Activated T-cell treated with anti-CD3 and anti-CD28 coated beads, Interleukin-2, amount 50 U/mL, for 4 hours (primary cell): ENCODE measurements at regions not wholly inside any gene's neighbourhood (a gene's known extent, or its start where the extent isn't known, plus 50 kb on each side); places are given as distances from the start of the nearest gene placed in this dataset.

Source experiments
- ATAC-seq, 2 donors: fragments of 200-7000 bp; cut with Tn5 transposase; one replicate each; pipeline ENCODE4 v1.10.0; 2021
- DNase-seq: peaks from one replicate; pipeline ENCODE4 v3.0.0-alpha.2; 2020
- H3K27me3 Mint-ChIP-seq: one replicate; pipeline ENCODE4 v1.8.0; 2021; ENCODE audit warnings: low read depth, mixed read lengths
- H3K36me3 Mint-ChIP-seq: one replicate; pipeline ENCODE4 v1.8.0; 2022; ENCODE audit warnings: mixed read lengths; ENCODE audit not compliant: insufficient read depth
- H3K4me1 Mint-ChIP-seq: one replicate; pipeline ENCODE4 v1.8.0; 2021; ENCODE audit warnings: low read depth, mixed read lengths
- H3K4me3 Mint-ChIP-seq: one replicate; pipeline ENCODE4 v1.8.0; 2021; ENCODE audit warnings: mild to moderate bottlenecking, moderate library complexity, mixed read lengths
- H3K9me3 Mint-ChIP-seq: one replicate; pipeline ENCODE4 v1.8.0; 2021; ENCODE audit warnings: mixed read lengths

DNA sequence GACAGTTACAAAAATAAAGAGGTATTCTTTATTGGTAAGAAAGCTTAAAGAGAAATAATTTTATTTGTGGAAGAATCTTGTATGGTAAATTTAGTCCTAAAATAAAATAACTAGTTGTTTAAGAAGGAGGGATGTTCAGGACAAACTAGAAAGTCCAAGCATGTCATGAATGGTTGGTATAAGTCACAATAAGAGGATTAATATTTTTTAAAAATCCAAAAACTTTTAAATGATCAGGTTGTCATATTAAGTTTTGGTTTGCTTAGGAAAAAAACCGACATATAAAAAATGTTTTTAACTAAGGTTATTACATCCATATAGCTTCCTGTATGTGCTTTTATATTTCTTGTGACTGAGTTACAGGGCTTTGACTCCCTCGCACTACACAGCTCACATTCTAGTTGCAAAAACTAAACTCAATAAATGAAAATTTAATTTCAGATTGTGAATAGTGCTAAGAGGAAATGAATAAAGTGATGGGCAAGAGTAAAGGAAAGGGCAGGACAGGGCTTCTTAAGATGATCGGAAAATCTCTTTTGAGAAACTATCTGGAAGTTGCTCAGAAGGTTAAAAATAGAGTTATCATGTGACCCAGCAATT is 80.7 kb upstream of the METAP2 start:
- ATAC-seq (no peak), DNase-seq (no peak)
- no peaks in the 10 kb centered on the region for H3K36me3 Mint-ChIP-seq
- H3K4me1 Mint-ChIP-seq: peaks cover 7% of the 10 kb centered on the region
- H3K4me3 Mint-ChIP-seq: no peak overlapping the region
- peaks cover 16% of the 10 kb centered on the region for H3K27me3 Mint-ChIP-seq
- H3K9me3 Mint-ChIP-seq: peaks cover 5% of the 10 kb centered on the region

DNA sequence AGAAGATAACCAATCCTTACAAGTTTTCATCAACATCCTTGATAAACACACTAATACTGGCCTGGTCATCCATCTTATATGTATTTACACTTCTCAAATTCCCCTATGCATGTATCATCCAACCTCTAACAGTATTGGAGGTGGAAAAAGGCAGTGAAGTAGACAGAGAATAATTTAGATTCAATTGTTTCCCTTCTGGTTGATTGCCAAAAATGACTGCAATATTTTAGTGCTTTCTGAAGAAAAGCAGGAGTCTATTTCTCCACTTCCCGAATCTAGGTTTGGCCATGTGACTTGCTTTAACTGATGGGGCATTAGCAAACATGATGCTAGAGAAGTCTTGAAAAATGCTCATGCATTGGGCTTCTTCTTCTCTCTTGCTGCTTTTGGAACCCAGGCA is 78.3 kb upstream of the METAP2 start:
- Mint-ChIP-seq H3K27me3 (peaks cover 17% of the 10 kb centered on the region), H3K4me1 (peaks cover 7% of the 10 kb centered on the region), H3K9me3 (peaks cover 5% of the 10 kb centered on the region), H3K36me3 (no peaks in the 10 kb centered on the region), H3K4me3 (no peak overlapping the region)
- no peak for ATAC-seq
- no peak for DNase-seq

DNA sequence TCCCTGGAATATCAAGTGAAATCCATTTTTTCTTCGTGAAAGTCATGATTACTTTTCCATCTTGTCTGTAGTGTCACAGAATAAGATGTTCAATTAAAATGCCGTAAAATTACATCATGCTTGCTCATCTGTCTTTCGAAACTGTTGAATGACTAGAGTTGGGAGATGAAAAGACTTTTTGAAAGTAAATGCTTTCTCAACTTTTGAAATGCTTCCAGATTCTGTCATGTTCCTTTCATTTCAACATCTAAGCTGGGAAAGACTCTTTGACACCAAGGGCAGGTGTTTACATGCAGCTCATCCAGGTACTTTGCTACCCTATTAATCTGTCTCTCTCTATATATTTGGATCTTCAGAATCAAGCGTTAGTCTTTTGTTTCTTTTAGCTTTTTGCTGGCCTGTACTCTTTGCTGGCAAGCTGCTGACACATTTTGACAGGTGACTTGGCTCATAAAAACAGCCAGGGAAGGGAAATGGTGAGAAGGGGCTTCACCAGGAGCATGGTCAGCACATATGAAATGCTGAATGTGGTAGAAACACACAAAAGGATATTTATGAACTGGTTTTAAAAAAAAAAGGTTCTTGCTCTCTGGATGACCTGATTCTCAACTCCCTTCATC is 77.0 kb upstream of the METAP2 start:
- peaks cover 17% of the 10 kb centered on the region for H3K27me3 Mint-ChIP-seq

DNA sequence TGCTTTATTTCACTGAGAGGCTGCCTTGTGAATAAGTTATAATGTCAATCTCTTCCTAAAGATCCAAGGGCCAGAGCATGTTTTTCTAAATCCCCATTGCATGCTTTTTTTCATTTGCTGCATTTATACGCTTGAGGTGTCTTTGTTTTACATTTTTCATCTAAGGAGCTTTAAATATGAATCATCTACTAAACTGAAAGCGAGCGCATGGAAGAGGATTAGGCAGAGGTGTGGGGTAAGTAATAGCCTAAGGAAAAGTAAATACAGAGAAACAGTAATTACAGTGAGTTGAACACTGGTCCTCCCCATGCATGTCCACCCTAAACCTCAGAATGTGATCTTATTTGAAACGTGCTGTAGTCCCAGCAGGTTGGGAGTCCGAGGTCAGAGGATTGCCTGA is 76.4 kb upstream of the METAP2 start:
- Mint-ChIP-seq H3K4me3 (no peak overlapping the region), H3K9me3 (peaks cover 5% of the 10 kb centered on the region), H3K27me3 (peaks cover 17% of the 10 kb centered on the region), H3K36me3 (no peaks in the 10 kb centered on the region), H3K4me1 (peaks cover 7% of the 10 kb centered on the region)
- DNase-seq (no peak), ATAC-seq (no peak)

More for the DNA sequence above, 77.0 kb upstream of the METAP2 start:
- H3K36me3 Mint-ChIP-seq: no peaks in the 10 kb centered on the region
- peaks cover 5% of the 10 kb centered on the region for H3K9me3 Mint-ChIP-seq
- peaks cover 7% of the 10 kb centered on the region for H3K4me1 Mint-ChIP-seq
- DNase-seq (no peak), ATAC-seq (peak; percentile 82 to 85)
- H3K4me3 Mint-ChIP-seq: no peak overlapping the region

DNA sequence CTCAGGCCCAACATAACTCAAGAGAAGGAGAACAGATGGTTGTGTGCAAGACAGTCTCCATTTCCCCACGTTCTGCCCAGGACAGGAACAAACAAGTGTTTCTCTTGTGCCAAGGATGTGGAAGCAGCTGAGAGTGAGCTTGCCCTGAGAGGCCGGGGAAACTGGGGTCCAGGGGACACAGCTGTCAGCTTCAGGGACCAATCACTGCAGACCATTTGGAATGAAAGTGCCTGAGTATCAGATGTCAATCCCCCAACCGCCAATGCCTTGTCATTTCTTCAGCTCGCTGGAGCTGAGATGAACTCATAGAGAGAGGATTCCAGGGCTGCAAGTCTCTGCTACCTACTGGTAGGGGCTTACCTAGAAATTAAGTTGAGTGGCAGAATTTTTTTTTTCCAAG is 71.9 kb upstream of the METAP2 start:
- H3K9me3 Mint-ChIP-seq: no peaks in the 10 kb centered on the region
- DNase-seq: no peak
- H3K27me3 Mint-ChIP-seq: peaks cover 11% of the 10 kb centered on the region
- no peak for ATAC-seq
- H3K4me3 Mint-ChIP-seq: no peak overlapping the region
- peaks cover under 1% of the 10 kb centered on the region for H3K4me1 Mint-ChIP-seq
- no peaks in the 10 kb centered on the region for H3K36me3 Mint-ChIP-seq

DNA sequence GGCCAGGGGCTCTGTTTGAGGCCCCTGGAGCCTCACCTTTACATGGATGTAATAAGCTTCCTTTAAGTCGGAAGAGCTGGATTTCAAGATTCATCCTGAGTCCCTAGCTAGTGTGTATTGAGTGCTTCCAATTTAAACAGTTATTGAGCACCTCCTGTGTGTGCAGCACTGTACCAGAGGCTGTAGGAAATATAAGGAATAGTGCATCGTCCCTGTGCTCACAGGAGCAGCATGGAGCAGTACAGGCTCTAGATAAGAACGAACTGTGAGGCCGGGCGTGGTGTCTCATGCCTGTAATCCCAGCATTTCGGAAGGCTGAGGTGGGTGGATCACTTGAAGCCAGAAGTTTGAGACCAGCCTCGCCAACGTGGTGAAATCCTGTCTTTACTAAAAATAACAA is 65.8 kb upstream of the METAP2 start:
- no peaks in the 10 kb centered on the region for H3K9me3 Mint-ChIP-seq
- no peak overlapping the region for H3K4me3 Mint-ChIP-seq
- DNase-seq (no peak), ATAC-seq (no peak)
- H3K27me3 Mint-ChIP-seq: peaks cover 2% of the 10 kb centered on the region
- no peaks in the 10 kb centered on the region for H3K36me3 Mint-ChIP-seq
- H3K4me1 Mint-ChIP-seq: no peaks in the 10 kb centered on the region

DNA sequence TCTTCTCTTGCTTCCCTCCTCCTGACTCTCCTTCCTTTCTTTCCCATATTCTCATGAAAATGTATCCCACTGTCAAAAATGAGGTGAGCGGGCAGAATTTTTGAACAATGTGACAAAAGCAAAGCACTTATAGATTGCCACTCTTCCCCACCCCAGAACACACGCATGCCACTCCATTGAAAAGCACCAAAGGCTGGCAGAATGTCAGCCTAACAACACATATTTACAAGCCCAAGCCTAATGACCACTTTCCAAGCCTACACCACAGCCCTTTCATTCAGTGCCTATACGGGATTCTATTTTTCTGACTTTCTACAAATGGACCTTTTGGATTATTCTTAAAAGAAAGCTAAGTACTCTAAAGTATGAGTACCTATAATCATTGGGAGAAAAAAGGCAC is 62.9 kb upstream of the METAP2 start:
- ATAC-seq: no peak
- Mint-ChIP-seq H3K9me3 (no peaks in the 10 kb centered on the region), H3K27me3 (peaks cover 2% of the 10 kb centered on the region), H3K36me3 (no peaks in the 10 kb centered on the region), H3K4me3 (no peak overlapping the region), H3K4me1 (no peaks in the 10 kb centered on the region)
- no peak for DNase-seq

DNA sequence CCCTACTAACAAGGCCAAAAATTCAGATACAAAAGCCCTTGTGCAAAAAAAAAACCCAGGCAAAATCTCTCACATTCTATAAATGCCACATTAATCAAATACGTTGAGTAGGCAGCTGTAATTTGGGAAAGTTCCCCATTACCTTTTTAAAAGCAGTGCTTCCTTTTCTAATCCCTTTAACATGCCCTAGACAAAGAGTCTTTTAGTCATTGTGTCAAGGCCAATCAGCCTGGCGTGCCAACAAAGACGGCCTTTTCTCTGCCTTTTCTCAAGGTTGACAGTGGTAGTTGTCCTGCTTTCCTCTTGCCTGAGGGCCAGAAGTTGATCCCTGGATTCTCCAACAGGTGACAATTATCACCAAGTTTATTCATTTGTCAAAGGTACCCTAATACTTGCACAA is 62.5 kb upstream of the METAP2 start:
- no peak for DNase-seq
- ATAC-seq: no peak
- peaks cover 2% of the 10 kb centered on the region for H3K27me3 Mint-ChIP-seq
- H3K36me3 Mint-ChIP-seq: no peaks in the 10 kb centered on the region
- no peak overlapping the region for H3K4me3 Mint-ChIP-seq
- H3K9me3 Mint-ChIP-seq: no peaks in the 10 kb centered on the region
- no peaks in the 10 kb centered on the region for H3K4me1 Mint-ChIP-seq

DNA sequence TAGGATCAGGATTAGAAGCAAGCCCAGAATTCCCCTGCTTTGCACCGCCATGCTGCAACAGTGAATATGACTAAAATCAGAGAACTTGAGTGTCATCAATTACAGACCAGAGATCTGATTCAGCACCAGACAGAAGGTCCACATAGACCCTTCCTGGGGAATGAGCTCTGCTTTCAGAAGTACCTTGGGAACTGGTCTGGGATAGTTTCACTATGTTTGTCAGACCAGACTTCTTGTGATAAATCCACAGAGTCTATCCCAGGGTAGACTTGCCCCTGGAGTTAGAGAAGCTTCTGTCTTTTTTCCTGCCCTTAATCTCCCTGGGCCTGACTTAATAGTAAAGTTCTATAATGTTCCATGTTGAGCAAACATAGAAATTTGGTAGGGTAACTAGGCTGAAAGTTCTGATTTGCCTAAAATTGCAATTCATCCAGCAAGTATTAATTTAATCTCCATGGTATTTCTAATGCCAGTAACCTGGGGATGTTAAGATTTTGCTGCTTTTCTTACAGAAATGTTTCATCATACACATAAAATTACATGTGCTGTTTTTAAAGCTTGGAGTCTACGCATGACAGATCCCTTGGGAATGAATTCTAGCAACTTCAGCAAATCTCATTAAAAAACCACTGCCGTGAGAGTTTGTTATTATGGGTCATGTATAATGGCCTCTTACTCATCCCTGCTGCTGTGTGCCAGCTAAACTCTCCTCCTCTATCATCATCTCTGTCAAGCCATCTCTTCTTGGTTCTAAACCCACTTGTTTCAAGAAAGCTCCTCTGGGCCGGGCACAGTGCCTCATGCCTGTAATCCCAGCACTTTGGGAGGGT is 61.3 kb upstream of the METAP2 start:
- DNase-seq (no peak), ATAC-seq (no peak)
- no peaks in the 10 kb centered on the region for H3K36me3 Mint-ChIP-seq
- peaks cover 2% of the 10 kb centered on the region for H3K27me3 Mint-ChIP-seq
- H3K4me1 Mint-ChIP-seq: no peaks in the 10 kb centered on the region
- H3K4me3 Mint-ChIP-seq: no peak overlapping the region
- H3K9me3 Mint-ChIP-seq: no peaks in the 10 kb centered on the region

DNA sequence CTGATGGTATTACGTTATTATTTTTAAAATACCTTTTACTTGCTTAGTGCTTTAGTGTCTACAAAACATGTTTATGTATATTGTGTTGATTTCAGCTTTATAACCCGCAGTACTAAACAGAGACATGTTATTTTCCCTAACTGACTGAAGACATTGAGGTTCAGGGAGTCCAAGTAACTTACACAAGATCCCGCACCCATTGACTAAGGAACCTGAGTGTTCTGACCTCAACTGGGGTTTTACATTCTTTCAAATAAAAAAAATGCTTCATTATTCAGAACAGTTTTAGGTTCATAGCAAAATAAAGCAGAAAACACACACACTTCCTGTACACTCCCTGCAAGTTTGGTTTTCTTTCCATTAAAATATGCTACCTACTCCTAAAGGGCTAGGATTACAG is 60.4 kb upstream of the METAP2 start:
- no peaks in the 10 kb centered on the region for H3K4me1 Mint-ChIP-seq
- no peak for ATAC-seq
- H3K4me3 Mint-ChIP-seq: no peak overlapping the region
- H3K9me3 Mint-ChIP-seq: no peaks in the 10 kb centered on the region
- no peak for DNase-seq
- peaks cover 2% of the 10 kb centered on the region for H3K27me3 Mint-ChIP-seq
- H3K36me3 Mint-ChIP-seq: no peaks in the 10 kb centered on the region

DNA sequence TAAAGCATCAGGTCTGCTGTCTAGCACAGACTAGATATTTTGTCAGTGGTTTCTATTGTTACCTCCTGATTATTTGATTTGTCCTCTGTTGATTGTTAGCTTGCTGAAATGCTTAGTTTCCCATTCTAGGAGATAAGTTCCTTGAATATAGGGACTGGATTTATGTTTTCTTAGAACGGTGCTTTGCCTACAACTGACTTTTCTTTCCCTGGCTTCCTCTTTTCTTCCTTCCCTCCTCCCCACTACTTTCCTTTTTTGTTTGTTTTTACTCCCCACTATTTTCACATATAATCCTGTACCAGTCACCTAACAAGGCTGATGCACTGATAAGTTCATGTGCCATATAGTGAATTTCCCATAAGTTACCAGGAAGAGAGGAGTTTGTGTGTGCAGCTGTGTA is 58.5 kb upstream of the METAP2 start:
- Mint-ChIP-seq H3K9me3 (no peaks in the 10 kb centered on the region), H3K27me3 (no peaks in the 10 kb centered on the region), H3K4me1 (no peaks in the 10 kb centered on the region), H3K36me3 (no peaks in the 10 kb centered on the region), H3K4me3 (no peak overlapping the region)
- ATAC-seq (no peak), DNase-seq (no peak)

DNA sequence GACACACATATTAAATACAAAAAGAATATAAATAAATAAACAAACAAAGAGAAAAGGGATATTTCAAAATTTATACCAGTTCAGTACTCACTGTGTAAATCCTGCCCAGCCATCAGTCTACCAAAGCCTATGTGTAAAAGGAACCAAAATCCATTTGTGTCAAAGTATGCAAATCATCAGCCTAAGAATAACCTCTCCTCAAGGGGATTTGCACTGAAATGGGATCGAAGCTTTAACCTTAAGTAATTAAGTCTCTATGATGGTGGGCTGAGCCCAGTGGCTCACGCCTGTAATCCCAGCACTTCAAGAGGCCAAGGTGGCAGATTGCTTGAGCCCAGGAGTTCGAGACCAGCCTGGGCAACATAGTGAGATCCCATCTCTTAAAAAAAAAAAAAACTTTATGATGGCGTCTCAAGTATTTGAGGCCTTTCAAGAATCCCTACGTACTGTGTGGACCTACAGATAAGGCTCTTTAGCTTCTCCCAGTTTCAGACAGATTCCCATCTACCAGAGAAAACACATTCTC is 57.8 kb upstream of the METAP2 start:
- Mint-ChIP-seq H3K36me3 (no peaks in the 10 kb centered on the region), H3K4me3 (no peak overlapping the region), H3K27me3 (no peaks in the 10 kb centered on the region), H3K9me3 (no peaks in the 10 kb centered on the region), H3K4me1 (no peaks in the 10 kb centered on the region)
- no peak for DNase-seq
- no peak for ATAC-seq

DNA sequence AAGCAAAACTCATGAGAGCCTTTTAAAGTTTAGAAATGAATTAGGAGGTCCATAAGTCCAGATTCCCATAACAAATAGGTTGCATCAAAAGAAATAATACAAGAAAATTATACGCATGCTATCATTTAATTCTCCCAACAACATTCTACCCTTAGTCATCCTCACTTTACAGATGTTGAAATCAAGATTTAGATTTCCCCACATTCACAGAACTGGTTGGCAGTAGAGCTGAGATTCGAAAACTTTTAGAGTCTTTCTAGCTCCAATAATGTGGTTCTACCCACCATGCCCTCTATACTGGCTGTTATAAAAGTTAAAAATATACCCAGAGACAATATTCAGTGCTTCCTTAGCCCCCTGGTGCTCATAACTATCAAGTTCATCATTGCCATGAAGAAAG is 56.6 kb upstream of the METAP2 start:
- no peak for DNase-seq
- no peak for ATAC-seq
- no peaks in the 10 kb centered on the region for H3K36me3 Mint-ChIP-seq
- H3K9me3 Mint-ChIP-seq: no peaks in the 10 kb centered on the region
- no peak overlapping the region for H3K4me3 Mint-ChIP-seq
- no peaks in the 10 kb centered on the region for H3K27me3 Mint-ChIP-seq
- no peaks in the 10 kb centered on the region for H3K4me1 Mint-ChIP-seq

DNA sequence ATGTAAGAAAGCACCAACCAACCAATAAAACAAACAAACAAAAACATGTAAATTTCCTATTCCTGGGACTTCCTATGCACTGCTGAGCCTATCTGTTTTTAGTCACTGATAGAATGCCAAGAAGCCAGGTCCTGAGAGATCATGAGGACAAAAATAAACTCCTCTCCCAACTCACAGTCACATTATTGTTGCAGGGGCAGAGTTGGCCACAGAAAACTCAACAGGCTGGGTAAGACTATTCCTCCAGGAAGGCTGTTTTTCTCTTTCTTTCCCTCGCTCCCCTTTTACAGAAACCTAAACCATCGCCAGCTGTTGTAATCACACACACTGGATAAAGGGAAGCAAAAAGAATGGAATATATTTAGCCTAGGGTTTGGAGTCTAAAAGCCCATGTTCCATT is 55.8 kb upstream of the METAP2 start:
- Mint-ChIP-seq H3K4me3 (no peak overlapping the region), H3K4me1 (no peaks in the 10 kb centered on the region), H3K36me3 (no peaks in the 10 kb centered on the region), H3K9me3 (no peaks in the 10 kb centered on the region), H3K27me3 (no peaks in the 10 kb centered on the region)
- ATAC-seq (no peak), DNase-seq (no peak)
